CD14-positive monocyte (primary cell): ENCODE measurements at regions not wholly inside any gene's neighbourhood (a gene's known extent, or its start where the extent isn't known, plus 50 kb on each side); places are given as distances from the start of the nearest gene placed in this dataset.

Source experiments
- DNase-seq, 3 donors: peaks; one replicate each; pipeline ENCODE4 v3.0.0-alpha.2; 2011 to 2022
- H2AFZ ChIP-seq: 2 replicates; pipeline ENCODE4 v1.6.0; 2012; ENCODE audit warnings: mild to moderate bottlenecking, low read depth, low read length, inconsistent platforms; ENCODE audit not compliant: insufficient read depth, poor library complexity, severe bottlenecking
- H3K27ac ChIP-seq, 2 donors: 1 replicate in 1 of 2; 2 replicates in 1 of 2; pipeline ENCODE4 v1.5.1; 2012 to 2013; ENCODE audit warnings: low read length in 2 of 2, control low read depth in 1 of 2, inconsistent platforms in 1 of 2, low read depth in 1 of 2, mild to moderate bottlenecking in 1 of 2
- H3K27me3 ChIP-seq, 2 donors: one replicate each; pipeline versions ENCODE4 v1.6.0 to v1.6.1; 2011 to 2013; ENCODE audit warnings: low read length in 2 of 2; ENCODE audit not compliant: control insufficient read depth in 2 of 2, insufficient read depth in 2 of 2
- H3K36me3 ChIP-seq, 2 donors: replicated peaks in 1 of 2; 1 replicate in 1 of 2; 2 replicates in 1 of 2; pipeline versions ENCODE4 v1.5.1 to v1.6.1; 2012 to 2013; ENCODE audit warnings: low read length in 2 of 2, control low read depth in 1 of 2, inconsistent platforms in 1 of 2, mild to moderate bottlenecking in 1 of 2; ENCODE audit not compliant: insufficient read depth in 2 of 2, control insufficient read depth in 1 of 2
- H3K4me1 ChIP-seq, 2 donors: 1 replicate in 1 of 2; 2 replicates in 1 of 2; pipeline versions ENCODE4 v1.5.1 to v1.6.1; 2012 to 2013; ENCODE audit warnings: low read length in 2 of 2, control low read depth in 1 of 2, inconsistent platforms in 1 of 2, mild to moderate bottlenecking in 1 of 2, moderate library complexity in 1 of 2; ENCODE audit not compliant: insufficient read depth in 2 of 2, control insufficient read depth in 1 of 2
- H3K4me2 ChIP-seq: replicated peaks from 2 replicates; pipeline ENCODE3; 2012; ENCODE audit warnings: low read length, moderate library complexity, mild to moderate bottlenecking; ENCODE audit not compliant: poor library complexity, severe bottlenecking; ENCODE audit errors: extremely low read depth
- H3K4me3 ChIP-seq, 3 experiments: fragments of 200-600 bp in 1 of 3; sonication (generic) in 1 of 3; replicated peaks in 1 of 3; 1 replicate in 2 of 3; 2 replicates in 1 of 3; pipeline ENCODE4 v1.5.1; 2011 to 2013; ENCODE audit warnings: low read length in 3 of 3, mild to moderate bottlenecking in 3 of 3, control low read depth in 2 of 3, low read depth in 2 of 3, inconsistent platforms in 1 of 3, moderate library complexity in 1 of 3
- H3K79me2 ChIP-seq: 2 replicates; pipeline ENCODE4 v1.6.0; 2012; ENCODE audit warnings: mild to moderate bottlenecking, control low read depth, inconsistent platforms, low read length, moderate library complexity; ENCODE audit not compliant: insufficient read depth
- H3K9ac ChIP-seq: 2 replicates; pipeline ENCODE4 v1.6.0; 2017; ENCODE audit warnings: low read length, mild to moderate bottlenecking; ENCODE audit not compliant: insufficient read depth, poor library complexity, severe bottlenecking
- H3K9me3 ChIP-seq, 2 donors: replicated peaks in 1 of 2; 1 replicate in 1 of 2; 2 replicates in 1 of 2; pipeline versions ENCODE4 v1.5.1 to v1.6.1; 2012 to 2013; ENCODE audit warnings: low read length in 2 of 2, control low read depth in 1 of 2; ENCODE audit not compliant: control insufficient read depth in 1 of 2, insufficient read depth in 1 of 2
- H4K20me1 ChIP-seq: 2 replicates; pipeline ENCODE4 v1.6.0; 2012; ENCODE audit warnings: mild to moderate bottlenecking, low read length, control low read depth, moderate library complexity; ENCODE audit not compliant: insufficient read depth
- H3K27ac Mint-ChIP-seq, 7 donors: one replicate each; pipeline ENCODE4 v1.8.0; 2020; ENCODE audit warnings: mild to moderate bottlenecking in 7 of 7, mixed read lengths in 7 of 7, moderate library complexity in 6 of 7, inconsistent platforms in 2 of 7
- H3K27me3 Mint-ChIP-seq, 3 donors: one replicate each; pipeline ENCODE4 v1.8.0; 2021 to 2022; ENCODE audit warnings: low read depth in 3 of 3, mild to moderate bottlenecking in 3 of 3, mixed read lengths in 3 of 3, moderate library complexity in 3 of 3, inconsistent platforms in 1 of 3
- H3K36me3 Mint-ChIP-seq, 2 donors: one replicate each; pipeline ENCODE4 v1.8.0; 2020; ENCODE audit warnings: mixed read lengths in 2 of 2, inconsistent platforms in 1 of 2, mild to moderate bottlenecking in 1 of 2
- H3K4me1 Mint-ChIP-seq: one replicate; pipeline ENCODE4 v1.8.0; 2020; ENCODE audit warnings: mild to moderate bottlenecking, mixed read lengths
- H3K4me3 Mint-ChIP-seq, 2 donors: one replicate each; pipeline ENCODE4 v1.8.0; 2020; ENCODE audit warnings: mild to moderate bottlenecking in 2 of 2, mixed read lengths in 2 of 2, moderate library complexity in 1 of 2
- H3K9me3 Mint-ChIP-seq, 7 donors: one replicate each; pipeline ENCODE4 v1.8.0; 2020 to 2022; ENCODE audit warnings: mixed read lengths in 7 of 7, mild to moderate bottlenecking in 6 of 7, moderate library complexity in 6 of 7, inconsistent platforms in 2 of 7
- CTCF ChIP-seq: fragments of 200-600 bp; IDR thresholded peaks from one replicate; pipeline ENCODE4 v1.8.0; 2022; ENCODE audit warnings: antibody characterized with exemption, mild to moderate bottlenecking
- WGBS: methylation state at CpG from one replicate; pipeline ENCODE4 v1.1.5; 2013; ENCODE audit warnings: missing lambda C conversion rate; ENCODE audit not compliant: insufficient coverage; 5-methylcytosine and 5-hydroxymethylcytosine counted together
- intact Hi-C, 2 donors: fragments of 100-400 bp; cut with micrococcal nuclease; formaldehyde crosslinking; loops; one replicate each; pipeline versions ENCODE4 v1.15.0 to v1.15.1; 2023

- no peak for DNase-seq
- Histone ChIP-seq H3K4me3 (no peak overlapping the region), H4K20me1 (no peaks in the 10 kb centered on the region), H3K4me2 (no peak overlapping the region), H3K36me3 (no peaks in the 10 kb centered on the region), H3K27ac (no peak overlapping the region), H2AFZ (no peak overlapping the region), H3K9ac (no peak overlapping the region), H3K4me1 (no peaks in the 10 kb centered on the region), H3K79me2 (no peaks in the 10 kb centered on the region), H3K27me3 (no peaks in the 10 kb centered on the region), H3K9me3 (no peaks in the 10 kb centered on the region)
- intact Hi-C loops, result no loop called here
- TF ChIP-seq CTCF, result no peak
- H3K36me3 Mint-ChIP-seq, result no peaks in the 10 kb centered on the region
- no peaks in the 10 kb centered on the region for H3K27me3 Mint-ChIP-seq
- no peak overlapping the region for H3K27ac Mint-ChIP-seq
- peaks cover 0 to 3% (median 2%) of the 10 kb centered on the region in 7 donors for H3K9me3 Mint-ChIP-seq
- WGBS, result no CpG with 5 or more reads among the region's 5 CpGs
- H3K4me1 Mint-ChIP-seq, result no peaks in the 10 kb centered on the region
- H3K4me3 Mint-ChIP-seq, result no peak overlapping the region
These were observed 402.9 kb downstream of the MLLT3 start for GRCh38 chr9:20219437-20219836.

GRCh38 chr9:20217596-20217995 lies 404.7 kb downstream of the MLLT3 start:
- Histone ChIP-seq H3K4me3 (no peak overlapping the region), H2AFZ (no peak overlapping the region), H3K27ac (no peak overlapping the region), H3K79me2 (no peaks in the 10 kb centered on the region), H3K27me3 (no peaks in the 10 kb centered on the region), H3K4me2 (no peak overlapping the region), H3K4me1 (no peaks in the 10 kb centered on the region), H3K36me3 (no peaks in the 10 kb centered on the region), H3K9me3 (no peaks in the 10 kb centered on the region), H4K20me1 (no peaks in the 10 kb centered on the region), H3K9ac (no peak overlapping the region)
- Mint-ChIP-seq H3K36me3 (no peaks in the 10 kb centered on the region), H3K27ac (no peak overlapping the region), H3K4me3 (no peak overlapping the region), H3K9me3 (peaks cover 0 to 3% (median 0%) of the 10 kb centered on the region in 7 donors), H3K27me3 (no peaks in the 10 kb centered on the region), H3K4me1 (no peaks in the 10 kb centered on the region)
- no peak for TF ChIP-seq CTCF
- DNase-seq, result no peak
- intact Hi-C loops, result no loop called here
- WGBS, result no CpG with 5 or more reads among the region's 3 CpGs
